ENCODE measurements at regions not wholly inside any gene's neighbourhood (a gene's known extent, or its start where the extent isn't known, plus 50 kb on each side); places are given as distances from the start of the nearest gene placed in this dataset.

GRCh38 chr4:129167640-129168260, 71.8 kb downstream of the C4orf33 start:
- DNase-seq: no peak

- DNase-seq: no peak
These were observed 76.2 kb downstream of the C4orf33 start for GRCh38 chr4:129172181-129172580.

- DNase-seq: no peak
These were observed 80.9 kb downstream of the C4orf33 start for GRCh38 chr4:129176864-129177263.

GRCh38 chr4:129179276-129179675, 83.3 kb downstream of the C4orf33 start:
- no peak for DNase-seq

- DNase-seq: no peak
These were observed 93.7 kb downstream of the C4orf33 start for GRCh38 chr4:129189630-129190029.

GRCh38 chr4:129193357-129194100, 97.6 kb downstream of the C4orf33 start:
- DNase-seq: no peak

- no peak for DNase-seq
These were observed 112.5 kb downstream of the C4orf33 start for GRCh38 chr4:129208481-129208880.

GRCh38 chr4:129213692-129214091, 117.7 kb downstream of the C4orf33 start:
- DNase-seq: no peak

- DNase-seq: no peak
These were observed 122.4 kb downstream of the C4orf33 start for GRCh38 chr4:129218360-129218759.

GRCh38 chr4:129218897-129219296, 122.9 kb downstream of the C4orf33 start:
- DNase-seq: no peak

- DNase-seq: no peak
These were observed 124.3 kb downstream of the C4orf33 start for GRCh38 chr4:129220254-129220653.

GRCh38 chr4:129223945-129224344, 128.0 kb downstream of the C4orf33 start:
- no peak for DNase-seq

GRCh38 chr4:129230846-129231245, 134.9 kb downstream of the C4orf33 start:
- no peak for DNase-seq

- DNase-seq: no peak
These were observed 136.1 kb downstream of the C4orf33 start for GRCh38 chr4:129231945-129232588.

- DNase-seq: no peak
These were observed 136.8 kb downstream of the C4orf33 start for GRCh38 chr4:129232589-129233337.

GRCh38 chr4:129233691-129234090, 137.7 kb downstream of the C4orf33 start:
- DNase-seq: no peak

- no peak for DNase-seq
These were observed 140.4 kb downstream of the C4orf33 start for GRCh38 chr4:129236351-129236750.

GRCh38 chr4:129239088-129239487, 143.1 kb downstream of the C4orf33 start:
- DNase-seq: no peak

- DNase-seq: no peak
These were observed 144.9 kb downstream of the C4orf33 start for GRCh38 chr4:129240816-129241215.

GRCh38 chr4:129246145-129246544, 150.2 kb downstream of the C4orf33 start:
- DNase-seq: no peak

- no peak for DNase-seq
These were observed 151.0 kb downstream of the C4orf33 start for GRCh38 chr4:129246910-129247461.

- no peak for DNase-seq
These were observed 152.7 kb downstream of the C4orf33 start for GRCh38 chr4:129248621-129249020.

- no peak for DNase-seq
These were observed 158.2 kb downstream of the C4orf33 start for GRCh38 chr4:129254126-129254525.
